ENCODE measurements at regions not wholly inside any gene's neighbourhood (a gene's known extent, or its start where the extent isn't known, plus 50 kb on each side); places are given as distances from the start of the nearest gene placed in this dataset.
"Not testable (repeated sequence)": the region's sequence is repeated elsewhere in the genome, so short reads cannot be mapped to it uniquely, and the experiment has no call there.

- not testable (repeated sequence) for TF ChIP-seq CTCF (IDR thresholded peaks at IDR 0.05); CDX4 (CRISPR knock-in tag; IDR thresholded peaks at IDR 0.05; ENCODE audit: borderline replicate concordance); JUN (CRISPR knock-in tag; IDR thresholded peaks at IDR 0.05); ESRRA (CRISPR knock-in tag; IDR thresholded peaks at IDR 0.05; ENCODE audit: borderline replicate concordance); MXD4 (CRISPR knock-in tag; IDR thresholded peaks at IDR 0.05; ENCODE audit: borderline replicate concordance); OVOL2 (CRISPR knock-in tag; IDR thresholded peaks at IDR 0.05; ENCODE audit: borderline replicate concordance); CREB1 (CRISPR knock-in tag; IDR thresholded peaks at IDR 0.05); E2F4 (CRISPR knock-in tag; IDR thresholded peaks at IDR 0.05; ENCODE audit: borderline replicate concordance, low read depth); ZBTB21 (CRISPR knock-in tag; IDR thresholded peaks at IDR 0.05; ENCODE audit: borderline replicate concordance); ZNF121 (CRISPR knock-in tag; IDR thresholded peaks at IDR 0.05); ATF1 (CRISPR knock-in tag; IDR thresholded peaks at IDR 0.05); ATF2 (CRISPR knock-in tag; IDR thresholded peaks at IDR 0.05; ENCODE audit: borderline replicate concordance, low read depth); ZBTB43 (CRISPR knock-in tag; IDR thresholded peaks at IDR 0.05)
- TF ChIP-seq, protein P1, sequence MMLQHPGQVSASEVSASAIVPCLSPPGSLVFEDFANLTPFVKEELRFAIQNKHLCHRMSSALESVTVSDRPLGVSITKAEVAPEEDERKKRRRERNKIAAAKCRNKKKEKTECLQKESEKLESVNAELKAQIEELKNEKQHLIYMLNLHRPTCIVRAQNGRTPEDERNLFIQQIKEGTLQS (CRISPR knock-in tag; conservative IDR thresholded peaks at IDR 0.05) = not testable (repeated sequence)
These were observed 58.7 kb upstream of the GPR31 start for GRCh38 chr6:167216390-167217050.
